ENCODE measurements at regions not wholly inside any gene's neighbourhood (a gene's known extent, or its start where the extent isn't known, plus 50 kb on each side); places are given as distances from the start of the nearest gene placed in this dataset.

- no peak for TF ChIP-seq CTCF (IDR thresholded peaks at IDR 0.05)
- TF ChIP-seq ZFX (IDR thresholded peaks at IDR 0.05; ENCODE audit: borderline replicate concordance): no peak
- H3K27ac ChIP-seq: no peak overlapping the region
Observed at GRCh38 chr9:108058135-108058814, 568.7 kb upstream of the KLF4 start.

- no peak overlapping the region for H3K27ac ChIP-seq
- TF ChIP-seq ZFX (IDR thresholded peaks at IDR 0.05; ENCODE audit: borderline replicate concordance) (no peak), CTCF (IDR thresholded peaks at IDR 0.05) (no peak)
Observed at GRCh38 chr9:108057421-108058134, 568.0 kb upstream of the KLF4 start.

GRCh38 chr9:108056805-108057386 is 567.3 kb upstream of the KLF4 start:
- H3K27ac ChIP-seq: no peak overlapping the region
- no peak for TF ChIP-seq ZFX (IDR thresholded peaks at IDR 0.05; ENCODE audit: borderline replicate concordance)
- TF ChIP-seq CTCF (IDR thresholded peaks at IDR 0.05): no peak

GRCh38 chr9:108056084-108056804 is 566.7 kb upstream of the KLF4 start:
- H3K27ac ChIP-seq: no peak overlapping the region
- TF ChIP-seq CTCF (IDR thresholded peaks at IDR 0.05) (no peak), ZFX (IDR thresholded peaks at IDR 0.05; ENCODE audit: borderline replicate concordance) (no peak)

GRCh38 chr9:108054131-108054630 is 564.6 kb upstream of the KLF4 start:
- no peak for TF ChIP-seq CTCF (IDR thresholded peaks at IDR 0.05)

GRCh38 chr9:108053555-108054061 is 564.0 kb upstream of the KLF4 start:
- no peak for TF ChIP-seq CTCF (IDR thresholded peaks at IDR 0.05)
- TF ChIP-seq ZFX (IDR thresholded peaks at IDR 0.05; ENCODE audit: borderline replicate concordance): no peak
- peak overlapping the region; percentile 61 for H3K27ac ChIP-seq

More at GRCh38 chr9:108054131-108054630, 564.6 kb upstream of the KLF4 start:
- H3K27ac ChIP-seq: peak overlapping the region; percentile 61

All from 22Rv1 (cell line).